OCI-LY1 (cell line): ENCODE measurements at regions not wholly inside any gene's neighbourhood (a gene's known extent, or its start where the extent isn't known, plus 50 kb on each side); places are given as distances from the start of the nearest gene placed in this dataset.

ENCODE experiments used
- H2AFZ ChIP-seq: fragments of 200-600 bp; sonication (generic), shearing (Covaris generic); 2 replicates; pipeline ENCODE4 v1.6.0; 2014; ENCODE audit warnings: antibody characterized with exemption, mild to moderate bottlenecking, low read length
- H3F3A ChIP-seq: fragments of 200-600 bp; sonication (generic), shearing (Covaris generic); 2 replicates; pipeline ENCODE4 v1.6.0; 2014; ENCODE audit warnings: mild to moderate bottlenecking, antibody characterized with exemption, low read length, moderate library complexity; ENCODE audit not compliant: insufficient read depth
- H3K27ac ChIP-seq: fragments of 200-600 bp; sonication (generic); 2 replicates; pipeline ENCODE4 v1.5.1; 2014; ENCODE audit warnings: low read length, mixed run types, mild to moderate bottlenecking, low read depth; ENCODE audit not compliant: poor library complexity, severe bottlenecking
- H3K27me3 ChIP-seq: fragments of 200-600 bp; sonication (generic); 2 replicates; pipeline ENCODE4 v1.6.0; 2014; ENCODE audit warnings: antibody characterized with exemption, mild to moderate bottlenecking, low read length, moderate library complexity; ENCODE audit not compliant: insufficient read depth
- H3K36me3 ChIP-seq: fragments of 200-600 bp; sonication (generic); 2 replicates; pipeline ENCODE4 v1.6.1; 2014; ENCODE audit warnings: mild to moderate bottlenecking, antibody characterized with exemption, low read length, moderate library complexity, mixed read lengths; ENCODE audit not compliant: insufficient read depth
- H3K4me1 ChIP-seq: fragments of 200-600 bp; sonication (generic); 2 replicates; pipeline ENCODE4 v1.5.1; 2014; ENCODE audit warnings: mild to moderate bottlenecking, low read length, moderate library complexity; ENCODE audit not compliant: insufficient read depth, severe bottlenecking
- H3K4me2 ChIP-seq: fragments of 200-600 bp; sonication (generic), shearing (Covaris generic); 2 replicates; pipeline ENCODE4 v1.6.1; 2014; ENCODE audit warnings: low read length
- H3K4me3 ChIP-seq: fragments of 200-600 bp; sonication (generic); 2 replicates; pipeline ENCODE4 v1.5.1; 2014; ENCODE audit warnings: low read length, low read depth, mild to moderate bottlenecking, mixed read lengths; ENCODE audit not compliant: poor library complexity, severe bottlenecking
- H3K79me2 ChIP-seq: fragments of 200-600 bp; shearing (Covaris generic); 2 replicates; pipeline ENCODE4 v1.6.1; 2016; ENCODE audit warnings: mixed run types, low read length, mixed read lengths; ENCODE audit not compliant: insufficient read depth
- H3K9ac ChIP-seq: fragments of 200-600 bp; sonication (generic), shearing (Covaris generic); 2 replicates; pipeline ENCODE4 v1.6.1; 2014; ENCODE audit warnings: mild to moderate bottlenecking, low read length, mixed read lengths
- H3K9me2 ChIP-seq: fragments of 200-600 bp; sonication (generic), shearing (Covaris generic); 2 replicates; pipeline ENCODE4 v1.6.1; 2014; ENCODE audit warnings: low read depth, mild to moderate bottlenecking, low read length, mixed read lengths
- H3K9me3 ChIP-seq: fragments of 200-600 bp; shearing (Covaris generic); 2 replicates; pipeline ENCODE4 v1.6.1; 2014; ENCODE audit warnings: low read length, mixed read lengths
- H4K20me1 ChIP-seq: fragments of 200-600 bp; sonication (generic), shearing (Covaris generic); 2 replicates; pipeline ENCODE4 v1.6.0; 2016; ENCODE audit warnings: mild to moderate bottlenecking, low read length; ENCODE audit not compliant: insufficient read depth
- EZH2 ChIP-seq: fragments of 200-600 bp; sonication (generic), shearing (Covaris generic); IDR thresholded peaks from 2 replicates; pipeline ENCODE4 v1.8.0; 2017; ENCODE audit warnings: borderline replicate concordance, mixed run types, mild to moderate bottlenecking, antibody characterized with exemption, low read length, moderate library complexity, mixed read lengths
- TF ChIP-seq, protein P1 (sequence below): fragments of 200-600 bp; sonication (generic), shearing (Covaris generic); IDR thresholded peaks from 2 replicates; pipeline ENCODE4 v1.5.1; 2017; ENCODE audit warnings: mild to moderate bottlenecking, antibody characterized with exemption, low read length, moderate library complexity, mixed read lengths

GRCh38 chr2:236894791-236895190 lies 190.9 kb upstream of the COPS8 start:
- H3K4me2 ChIP-seq, result no peak overlapping the region
- no peaks in the 10 kb centered on the region for H3K36me3 ChIP-seq
- H3K9ac ChIP-seq, result no peak overlapping the region

GRCh38 chr2:236895497-236895896 lies 190.2 kb upstream of the COPS8 start:
- Histone ChIP-seq H3K9me3 (no peaks in the 10 kb centered on the region), H3K9me2 (no peaks in the 10 kb centered on the region), H3K79me2 (no peaks in the 10 kb centered on the region), H2AFZ (no peak overlapping the region), H3K27ac (no peak overlapping the region), H3F3A (no peaks in the 10 kb centered on the region), H3K4me1 (no peaks in the 10 kb centered on the region), H3K4me2 (no peak overlapping the region), H3K4me3 (no peak overlapping the region), H3K27me3 (no peaks in the 10 kb centered on the region), H4K20me1 (no peaks in the 10 kb centered on the region), H3K9ac (no peak overlapping the region), H3K36me3 (no peaks in the 10 kb centered on the region)
- TF ChIP-seq EZH2, result no peak
- TF ChIP-seq, protein P1, sequence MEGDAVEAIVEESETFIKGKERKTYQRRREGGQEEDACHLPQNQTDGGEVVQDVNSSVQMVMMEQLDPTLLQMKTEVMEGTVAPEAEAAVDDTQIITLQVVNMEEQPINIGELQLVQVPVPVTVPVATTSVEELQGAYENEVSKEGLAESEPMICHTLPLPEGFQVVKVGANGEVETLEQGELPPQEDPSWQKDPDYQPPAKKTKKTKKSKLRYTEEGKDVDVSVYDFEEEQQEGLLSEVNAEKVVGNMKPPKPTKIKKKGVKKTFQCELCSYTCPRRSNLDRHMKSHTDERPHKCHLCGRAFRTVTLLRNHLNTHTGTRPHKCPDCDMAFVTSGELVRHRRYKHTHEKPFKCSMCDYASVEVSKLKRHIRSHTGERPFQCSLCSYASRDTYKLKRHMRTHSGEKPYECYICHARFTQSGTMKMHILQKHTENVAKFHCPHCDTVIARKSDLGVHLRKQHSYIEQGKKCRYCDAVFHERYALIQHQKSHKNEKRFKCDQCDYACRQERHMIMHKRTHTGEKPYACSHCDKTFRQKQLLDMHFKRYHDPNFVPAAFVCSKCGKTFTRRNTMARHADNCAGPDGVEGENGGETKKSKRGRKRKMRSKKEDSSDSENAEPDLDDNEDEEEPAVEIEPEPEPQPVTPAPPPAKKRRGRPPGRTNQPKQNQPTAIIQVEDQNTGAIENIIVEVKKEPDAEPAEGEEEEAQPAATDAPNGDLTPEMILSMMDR, result no peak

More at GRCh38 chr2:236894791-236895190, 190.9 kb upstream of the COPS8 start:
- H3F3A ChIP-seq, result no peaks in the 10 kb centered on the region
- H3K4me3 ChIP-seq, result no peak overlapping the region
- H3K4me1 ChIP-seq, result no peaks in the 10 kb centered on the region
- TF ChIP-seq, protein P1, result no peak
- TF ChIP-seq EZH2, result no peak
- H3K27me3 ChIP-seq, result no peaks in the 10 kb centered on the region
- H4K20me1 ChIP-seq, result no peaks in the 10 kb centered on the region
- H2AFZ ChIP-seq, result no peak overlapping the region
- H3K9me3 ChIP-seq, result no peaks in the 10 kb centered on the region
- no peaks in the 10 kb centered on the region for H3K9me2 ChIP-seq
- no peak overlapping the region for H3K27ac ChIP-seq
- no peaks in the 10 kb centered on the region for H3K79me2 ChIP-seq

GRCh38 chr2:236896688-236897087 lies 189.0 kb upstream of the COPS8 start:
- H3K79me2 ChIP-seq, result no peaks in the 10 kb centered on the region
- H3K4me3 ChIP-seq, result no peak overlapping the region
- no peaks in the 10 kb centered on the region for H4K20me1 ChIP-seq
- H3K27ac ChIP-seq, result no peak overlapping the region
- H3F3A ChIP-seq, result no peaks in the 10 kb centered on the region
- TF ChIP-seq EZH2, result no peak
- no peaks in the 10 kb centered on the region for H3K27me3 ChIP-seq
- H3K9me3 ChIP-seq, result no peaks in the 10 kb centered on the region
- no peaks in the 10 kb centered on the region for H3K9me2 ChIP-seq
- no peaks in the 10 kb centered on the region for H3K4me1 ChIP-seq
- no peak overlapping the region for H3K4me2 ChIP-seq
- no peak overlapping the region for H3K9ac ChIP-seq
- H3K36me3 ChIP-seq, result no peaks in the 10 kb centered on the region
- H2AFZ ChIP-seq, result no peak overlapping the region

GRCh38 chr2:236899146-236899545 lies 186.5 kb upstream of the COPS8 start:
- Histone ChIP-seq H3K27ac (no peak overlapping the region), H3F3A (no peaks in the 10 kb centered on the region), H3K4me1 (no peaks in the 10 kb centered on the region), H2AFZ (no peak overlapping the region), H3K9me3 (no peaks in the 10 kb centered on the region), H3K9me2 (no peaks in the 10 kb centered on the region), H3K36me3 (no peaks in the 10 kb centered on the region), H3K4me2 (no peak overlapping the region), H3K79me2 (no peaks in the 10 kb centered on the region), H4K20me1 (no peaks in the 10 kb centered on the region), H3K27me3 (no peaks in the 10 kb centered on the region), H3K9ac (no peak overlapping the region), H3K4me3 (no peak overlapping the region)
- TF ChIP-seq, protein P1, result no peak
- TF ChIP-seq EZH2, result no peak
